MG63 (cell line): ENCODE measurements at regions not wholly inside any gene's neighbourhood (a gene's known extent, or its start where the extent isn't known, plus 50 kb on each side); places are given as distances from the start of the nearest gene placed in this dataset.
A peak's percentile ranks its signal among the peaks of the same experiment; 100 is the strongest.

Source experiments
- DNase-seq: peaks from one replicate; pipeline ENCODE4 v3.0.0-alpha.2; 2020
- H3K27me3 ChIP-seq: fragments of 250-450 bp; sonication (Bioruptor Pico); 2 replicates; pipeline ENCODE4 v1.5.1; 2020; ENCODE audit warnings: mild to moderate bottlenecking, moderate library complexity
- H3K36me3 ChIP-seq: fragments of 250-450 bp; sonication (Bioruptor Pico); 2 replicates; pipeline ENCODE4 v1.5.1; 2020; ENCODE audit warnings: mild to moderate bottlenecking, moderate library complexity
- H3K4me3 ChIP-seq: fragments of 250-450 bp; sonication (Bioruptor Pico); 2 replicates; pipeline ENCODE4 v1.5.1; 2020; ENCODE audit warnings: mild to moderate bottlenecking, moderate library complexity
- H3K9me3 ChIP-seq: fragments of 250-450 bp; sonication (Bioruptor Pico); 2 replicates; pipeline ENCODE4 v1.5.1; 2020; ENCODE audit warnings: mild to moderate bottlenecking, moderate library complexity

- H3K4me3 ChIP-seq = no peak overlapping the region
- H3K9me3 ChIP-seq = no peaks in the 10 kb centered on the region
- no peak for DNase-seq
- no peaks in the 10 kb centered on the region for H3K36me3 ChIP-seq
- H3K27me3 ChIP-seq = no peaks in the 10 kb centered on the region
These were observed 137.2 kb upstream of the ARHGAP5 start for GRCh38 chr14:31939934-31940333.

- DNase-seq = no peak
These were observed 135.6 kb upstream of the ARHGAP5 start for GRCh38 chr14:31941487-31941886.

GRCh38 chr14:31942166-31942841 lies 134.8 kb upstream of the ARHGAP5 start:
- DNase-seq = no peak
- no peaks in the 10 kb centered on the region for H3K36me3 ChIP-seq
- H3K9me3 ChIP-seq = no peaks in the 10 kb centered on the region
- H3K27me3 ChIP-seq = no peaks in the 10 kb centered on the region
- no peak overlapping the region for H3K4me3 ChIP-seq

More at GRCh38 chr14:31941487-31941886, 135.6 kb upstream of the ARHGAP5 start:
- Histone ChIP-seq H3K36me3 (no peaks in the 10 kb centered on the region), H3K27me3 (no peaks in the 10 kb centered on the region), H3K4me3 (no peak overlapping the region), H3K9me3 (no peaks in the 10 kb centered on the region)

- DNase-seq = no peak
- H3K4me3 ChIP-seq = no peak overlapping the region
- no peaks in the 10 kb centered on the region for H3K36me3 ChIP-seq
- no peaks in the 10 kb centered on the region for H3K27me3 ChIP-seq
- no peaks in the 10 kb centered on the region for H3K9me3 ChIP-seq
These were observed 133.8 kb upstream of the ARHGAP5 start for GRCh38 chr14:31943217-31943799.

- Histone ChIP-seq H3K36me3 (no peaks in the 10 kb centered on the region), H3K27me3 (no peaks in the 10 kb centered on the region), H3K9me3 (no peaks in the 10 kb centered on the region), H3K4me3 (no peak overlapping the region)
- DNase-seq = no peak
These were observed 133.2 kb upstream of the ARHGAP5 start for GRCh38 chr14:31943861-31944255.

- H3K9me3 ChIP-seq = no peaks in the 10 kb centered on the region
- H3K27me3 ChIP-seq = no peaks in the 10 kb centered on the region
- no peaks in the 10 kb centered on the region for H3K36me3 ChIP-seq
- H3K4me3 ChIP-seq = no peak overlapping the region
- DNase-seq = peak; percentile 24
These were observed 132.6 kb upstream of the ARHGAP5 start for GRCh38 chr14:31944256-31945073.

GRCh38 chr14:31945074-31945613 lies 132.0 kb upstream of the ARHGAP5 start:
- Histone ChIP-seq H3K27me3 (no peaks in the 10 kb centered on the region), H3K4me3 (no peak overlapping the region), H3K9me3 (no peaks in the 10 kb centered on the region), H3K36me3 (no peaks in the 10 kb centered on the region)
- DNase-seq = no peak

GRCh38 chr14:31945701-31946100 lies 131.4 kb upstream of the ARHGAP5 start:
- Histone ChIP-seq H3K27me3 (no peaks in the 10 kb centered on the region), H3K9me3 (no peaks in the 10 kb centered on the region), H3K4me3 (no peak overlapping the region), H3K36me3 (no peaks in the 10 kb centered on the region)
- DNase-seq = no peak

- no peak overlapping the region for H3K4me3 ChIP-seq
- H3K27me3 ChIP-seq = no peaks in the 10 kb centered on the region
- no peaks in the 10 kb centered on the region for H3K36me3 ChIP-seq
- no peak for DNase-seq
- no peaks in the 10 kb centered on the region for H3K9me3 ChIP-seq
These were observed 130.0 kb upstream of the ARHGAP5 start for GRCh38 chr14:31947076-31947475.

- H3K36me3 ChIP-seq = no peaks in the 10 kb centered on the region
- no peaks in the 10 kb centered on the region for H3K27me3 ChIP-seq
- no peak for DNase-seq
- H3K4me3 ChIP-seq = no peak overlapping the region
- H3K9me3 ChIP-seq = no peaks in the 10 kb centered on the region
These were observed 129.2 kb upstream of the ARHGAP5 start for GRCh38 chr14:31947680-31948595.

GRCh38 chr14:31949709-31950108 lies 127.4 kb upstream of the ARHGAP5 start:
- no peak for DNase-seq
- no peaks in the 10 kb centered on the region for H3K9me3 ChIP-seq
- no peak overlapping the region for H3K4me3 ChIP-seq
- no peaks in the 10 kb centered on the region for H3K27me3 ChIP-seq
- no peaks in the 10 kb centered on the region for H3K36me3 ChIP-seq

GRCh38 chr14:31950331-31950730 lies 126.8 kb upstream of the ARHGAP5 start:
- Histone ChIP-seq H3K27me3 (no peaks in the 10 kb centered on the region), H3K9me3 (no peaks in the 10 kb centered on the region), H3K4me3 (no peak overlapping the region), H3K36me3 (no peaks in the 10 kb centered on the region)
- no peak for DNase-seq

- no peaks in the 10 kb centered on the region for H3K27me3 ChIP-seq
- H3K9me3 ChIP-seq = no peaks in the 10 kb centered on the region
- no peaks in the 10 kb centered on the region for H3K36me3 ChIP-seq
- no peak overlapping the region for H3K4me3 ChIP-seq
- peak; percentile 71 for DNase-seq
These were observed 126.1 kb upstream of the ARHGAP5 start for GRCh38 chr14:31950764-31951637.

GRCh38 chr14:31951638-31951964 lies 125.5 kb upstream of the ARHGAP5 start:
- Histone ChIP-seq H3K27me3 (no peaks in the 10 kb centered on the region), H3K4me3 (no peak overlapping the region), H3K9me3 (no peaks in the 10 kb centered on the region), H3K36me3 (no peaks in the 10 kb centered on the region)
- no peak for DNase-seq

- Histone ChIP-seq H3K9me3 (no peaks in the 10 kb centered on the region), H3K36me3 (no peaks in the 10 kb centered on the region), H3K4me3 (no peak overlapping the region), H3K27me3 (no peaks in the 10 kb centered on the region)
- DNase-seq = no peak
These were observed 124.5 kb upstream of the ARHGAP5 start for GRCh38 chr14:31952573-31952972.

GRCh38 chr14:31953210-31953609 lies 123.9 kb upstream of the ARHGAP5 start:
- no peak overlapping the region for H3K4me3 ChIP-seq
- H3K36me3 ChIP-seq = no peaks in the 10 kb centered on the region
- no peaks in the 10 kb centered on the region for H3K9me3 ChIP-seq
- no peak for DNase-seq
- no peaks in the 10 kb centered on the region for H3K27me3 ChIP-seq
